CD14-positive monocyte (primary cell): ENCODE measurements at regions not wholly inside any gene's neighbourhood (a gene's known extent, or its start where the extent isn't known, plus 50 kb on each side); places are given as distances from the start of the nearest gene placed in this dataset.

Source experiments
- DNase-seq, 3 donors: peaks; one replicate each; pipeline ENCODE4 v3.0.0-alpha.2; 2011 to 2022
- H2AFZ ChIP-seq: 2 replicates; pipeline ENCODE4 v1.6.0; 2012; ENCODE audit warnings: mild to moderate bottlenecking, low read depth, low read length, inconsistent platforms; ENCODE audit not compliant: insufficient read depth, poor library complexity, severe bottlenecking
- H3K27ac ChIP-seq, 2 donors: 1 replicate in 1 of 2; 2 replicates in 1 of 2; pipeline ENCODE4 v1.5.1; 2012 to 2013; ENCODE audit warnings: low read length in 2 of 2, control low read depth in 1 of 2, inconsistent platforms in 1 of 2, low read depth in 1 of 2, mild to moderate bottlenecking in 1 of 2
- H3K27me3 ChIP-seq, 2 donors: one replicate each; pipeline versions ENCODE4 v1.6.0 to v1.6.1; 2011 to 2013; ENCODE audit warnings: low read length in 2 of 2; ENCODE audit not compliant: control insufficient read depth in 2 of 2, insufficient read depth in 2 of 2
- H3K36me3 ChIP-seq, 2 donors: replicated peaks in 1 of 2; 1 replicate in 1 of 2; 2 replicates in 1 of 2; pipeline versions ENCODE4 v1.5.1 to v1.6.1; 2012 to 2013; ENCODE audit warnings: low read length in 2 of 2, control low read depth in 1 of 2, inconsistent platforms in 1 of 2, mild to moderate bottlenecking in 1 of 2; ENCODE audit not compliant: insufficient read depth in 2 of 2, control insufficient read depth in 1 of 2
- H3K4me1 ChIP-seq, 2 donors: 1 replicate in 1 of 2; 2 replicates in 1 of 2; pipeline versions ENCODE4 v1.5.1 to v1.6.1; 2012 to 2013; ENCODE audit warnings: low read length in 2 of 2, control low read depth in 1 of 2, inconsistent platforms in 1 of 2, mild to moderate bottlenecking in 1 of 2, moderate library complexity in 1 of 2; ENCODE audit not compliant: insufficient read depth in 2 of 2, control insufficient read depth in 1 of 2
- H3K4me2 ChIP-seq: replicated peaks from 2 replicates; pipeline ENCODE3; 2012; ENCODE audit warnings: low read length, moderate library complexity, mild to moderate bottlenecking; ENCODE audit not compliant: poor library complexity, severe bottlenecking; ENCODE audit errors: extremely low read depth
- H3K4me3 ChIP-seq, 3 experiments: fragments of 200-600 bp in 1 of 3; sonication (generic) in 1 of 3; replicated peaks in 1 of 3; 1 replicate in 2 of 3; 2 replicates in 1 of 3; pipeline ENCODE4 v1.5.1; 2011 to 2013; ENCODE audit warnings: low read length in 3 of 3, mild to moderate bottlenecking in 3 of 3, control low read depth in 2 of 3, low read depth in 2 of 3, inconsistent platforms in 1 of 3, moderate library complexity in 1 of 3
- H3K79me2 ChIP-seq: 2 replicates; pipeline ENCODE4 v1.6.0; 2012; ENCODE audit warnings: mild to moderate bottlenecking, control low read depth, inconsistent platforms, low read length, moderate library complexity; ENCODE audit not compliant: insufficient read depth
- H3K9ac ChIP-seq: 2 replicates; pipeline ENCODE4 v1.6.0; 2017; ENCODE audit warnings: low read length, mild to moderate bottlenecking; ENCODE audit not compliant: insufficient read depth, poor library complexity, severe bottlenecking
- H3K9me3 ChIP-seq, 2 donors: replicated peaks in 1 of 2; 1 replicate in 1 of 2; 2 replicates in 1 of 2; pipeline versions ENCODE4 v1.5.1 to v1.6.1; 2012 to 2013; ENCODE audit warnings: low read length in 2 of 2, control low read depth in 1 of 2; ENCODE audit not compliant: control insufficient read depth in 1 of 2, insufficient read depth in 1 of 2
- H4K20me1 ChIP-seq: 2 replicates; pipeline ENCODE4 v1.6.0; 2012; ENCODE audit warnings: mild to moderate bottlenecking, low read length, control low read depth, moderate library complexity; ENCODE audit not compliant: insufficient read depth
- H3K27ac Mint-ChIP-seq, 7 donors: one replicate each; pipeline ENCODE4 v1.8.0; 2020; ENCODE audit warnings: mild to moderate bottlenecking in 7 of 7, mixed read lengths in 7 of 7, moderate library complexity in 6 of 7, inconsistent platforms in 2 of 7
- H3K27me3 Mint-ChIP-seq, 3 donors: one replicate each; pipeline ENCODE4 v1.8.0; 2021 to 2022; ENCODE audit warnings: low read depth in 3 of 3, mild to moderate bottlenecking in 3 of 3, mixed read lengths in 3 of 3, moderate library complexity in 3 of 3, inconsistent platforms in 1 of 3
- H3K36me3 Mint-ChIP-seq, 2 donors: one replicate each; pipeline ENCODE4 v1.8.0; 2020; ENCODE audit warnings: mixed read lengths in 2 of 2, inconsistent platforms in 1 of 2, mild to moderate bottlenecking in 1 of 2
- H3K4me1 Mint-ChIP-seq: one replicate; pipeline ENCODE4 v1.8.0; 2020; ENCODE audit warnings: mild to moderate bottlenecking, mixed read lengths
- H3K4me3 Mint-ChIP-seq, 2 donors: one replicate each; pipeline ENCODE4 v1.8.0; 2020; ENCODE audit warnings: mild to moderate bottlenecking in 2 of 2, mixed read lengths in 2 of 2, moderate library complexity in 1 of 2
- H3K9me3 Mint-ChIP-seq, 7 donors: one replicate each; pipeline ENCODE4 v1.8.0; 2020 to 2022; ENCODE audit warnings: mixed read lengths in 7 of 7, mild to moderate bottlenecking in 6 of 7, moderate library complexity in 6 of 7, inconsistent platforms in 2 of 7
- CTCF ChIP-seq: fragments of 200-600 bp; IDR thresholded peaks from one replicate; pipeline ENCODE4 v1.8.0; 2022; ENCODE audit warnings: antibody characterized with exemption, mild to moderate bottlenecking
- WGBS: methylation state at CpG from one replicate; pipeline ENCODE4 v1.1.5; 2013; ENCODE audit warnings: missing lambda C conversion rate; ENCODE audit not compliant: insufficient coverage; 5-methylcytosine and 5-hydroxymethylcytosine counted together
- intact Hi-C, 2 donors: fragments of 100-400 bp; cut with micrococcal nuclease; formaldehyde crosslinking; loops; one replicate each; pipeline versions ENCODE4 v1.15.0 to v1.15.1; 2023

- Histone ChIP-seq H3K4me1 (no peaks in the 10 kb centered on the region), H3K27ac (no peak overlapping the region), H3K9ac (no peak overlapping the region), H3K79me2 (no peaks in the 10 kb centered on the region), H3K4me3 (no peak overlapping the region), H3K9me3 (no peaks in the 10 kb centered on the region), H3K4me2 (no peak overlapping the region), H3K27me3 (no peaks in the 10 kb centered on the region), H2AFZ (no peak overlapping the region), H3K36me3 (no peaks in the 10 kb centered on the region), H4K20me1 (no peaks in the 10 kb centered on the region)
- Mint-ChIP-seq H3K4me1 (no peaks in the 10 kb centered on the region), H3K9me3 (peaks cover 0 to 10% (median 3%) of the 10 kb centered on the region in 7 donors), H3K27ac (no peak overlapping the region), H3K4me3 (no peak overlapping the region), H3K36me3 (no peaks in the 10 kb centered on the region), H3K27me3 (peaks cover 0 to 1% (median 0%) of the 10 kb centered on the region in 3 donors)
- intact Hi-C loops = no loop called here
- WGBS = no CpG with 5 or more reads among the region's 4 CpGs
- no peak for DNase-seq
- no peak for TF ChIP-seq CTCF
Observed at GRCh38 chr11:28480406-28480805, 372.2 kb downstream of the METTL15 start.

DNA sequence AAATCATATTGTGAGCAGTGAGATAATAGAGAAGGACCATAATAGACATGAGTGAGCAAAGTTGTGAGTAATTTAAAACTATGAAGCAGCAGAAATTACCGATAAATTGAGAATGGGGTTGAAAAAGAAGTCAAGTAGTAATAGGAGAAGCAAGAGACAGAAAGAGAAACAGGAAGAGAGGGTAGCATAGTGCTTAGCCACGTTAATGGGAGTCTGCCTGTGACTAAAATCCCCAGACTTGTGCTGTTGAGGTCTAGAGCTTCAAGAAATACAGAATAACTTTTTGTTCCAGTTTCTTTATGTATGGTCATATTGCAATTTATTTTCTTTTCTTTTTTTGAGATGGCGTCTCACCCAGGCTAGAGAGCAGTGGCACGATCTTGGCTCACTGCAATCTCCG, 368.7 kb downstream of the METTL15 start:
- WGBS = 76% methylated on average over 4 of the region's 5 CpGs
- no peaks in the 10 kb centered on the region for H3K36me3 ChIP-seq
- H3K9ac ChIP-seq = no peak overlapping the region
- intact Hi-C loops = no loop called here
- Mint-ChIP-seq H3K27me3 (peaks cover 0 to 1% (median 0%) of the 10 kb centered on the region in 3 donors), H3K4me3 (no peak overlapping the region), H3K9me3 (peaks cover 0 to 10% (median 1%) of the 10 kb centered on the region in 7 donors), H3K36me3 (no peaks in the 10 kb centered on the region), H3K27ac (no peak overlapping the region), H3K4me1 (no peaks in the 10 kb centered on the region)
- H4K20me1 ChIP-seq = no peaks in the 10 kb centered on the region
- no peak overlapping the region for H3K4me2 ChIP-seq
- H3K27ac ChIP-seq = no peak overlapping the region
- H3K4me1 ChIP-seq = no peaks in the 10 kb centered on the region
- no peak for TF ChIP-seq CTCF
- DNase-seq = no peak
- H2AFZ ChIP-seq = no peak overlapping the region
- no peak overlapping the region for H3K4me3 ChIP-seq
- H3K27me3 ChIP-seq = no peaks in the 10 kb centered on the region
- no peaks in the 10 kb centered on the region for H3K79me2 ChIP-seq
- H3K9me3 ChIP-seq = no peaks in the 10 kb centered on the region
